Stimulated activated naive CD4-positive, alpha-beta T cell treated with Interleukin-2 at 50 U/mL for 16 hours (primary cell): ENCODE measurements at regions not wholly inside any gene's neighbourhood (a gene's known extent, or its start where the extent isn't known, plus 50 kb on each side); places are given as distances from the start of the nearest gene placed in this dataset.
"Not testable (repeated sequence)": the region's sequence is repeated elsewhere in the genome, so short reads cannot be mapped to it uniquely, and the experiment has no call there.

Source experiments
- DNase-seq: peaks from one replicate; lab custom pipeline; 2025; lab: John Stamatoyannopoulos, UW

DNA sequence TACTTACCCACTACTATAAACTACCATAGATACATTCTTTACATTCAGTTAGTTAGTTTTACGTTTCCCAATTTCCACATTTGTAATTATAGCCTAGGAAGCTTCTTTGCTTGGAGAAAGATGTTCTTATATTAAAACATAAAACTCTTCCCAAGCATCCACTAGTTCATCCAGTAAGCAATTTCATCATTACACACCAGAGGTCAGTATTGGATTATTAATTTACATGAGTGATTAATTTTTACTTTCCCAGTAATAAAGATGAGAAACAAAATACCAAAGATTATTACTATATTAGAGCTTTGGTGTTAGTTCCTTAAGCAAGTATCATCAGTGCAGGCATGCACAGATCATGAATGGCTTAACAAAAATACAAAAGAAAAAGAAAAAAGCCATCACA, 518.4 kb downstream of the TUBA3C start:
- DNase-seq, result not testable (repeated sequence)

DNA sequence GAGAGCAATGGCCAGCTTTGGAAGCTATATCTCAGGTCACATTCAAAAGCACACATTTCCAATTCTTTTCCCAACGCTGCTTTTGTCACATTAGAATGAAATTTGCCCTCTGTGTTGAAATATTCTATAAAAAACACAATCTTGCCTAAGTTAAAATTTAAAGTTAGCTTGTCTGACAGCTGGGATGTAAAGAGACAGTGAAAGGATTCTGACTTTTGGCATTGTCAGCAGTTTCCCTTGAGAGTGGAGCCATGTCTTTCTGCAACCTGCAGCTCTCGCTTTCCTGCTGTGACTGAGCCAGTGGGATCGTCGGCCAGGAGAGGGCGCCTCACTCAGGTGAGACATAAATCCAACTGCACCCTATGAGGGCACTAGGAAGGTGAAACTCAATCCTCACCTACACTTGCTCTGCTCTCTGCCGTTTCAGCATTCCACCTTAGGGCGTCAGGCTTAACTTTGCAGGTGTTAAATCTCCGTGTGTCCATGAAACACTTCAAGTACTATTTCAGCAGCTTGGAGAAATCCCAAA, 537.9 kb downstream of the TUBA3C start:
- peak; percentile 2 for DNase-seq

DNA sequence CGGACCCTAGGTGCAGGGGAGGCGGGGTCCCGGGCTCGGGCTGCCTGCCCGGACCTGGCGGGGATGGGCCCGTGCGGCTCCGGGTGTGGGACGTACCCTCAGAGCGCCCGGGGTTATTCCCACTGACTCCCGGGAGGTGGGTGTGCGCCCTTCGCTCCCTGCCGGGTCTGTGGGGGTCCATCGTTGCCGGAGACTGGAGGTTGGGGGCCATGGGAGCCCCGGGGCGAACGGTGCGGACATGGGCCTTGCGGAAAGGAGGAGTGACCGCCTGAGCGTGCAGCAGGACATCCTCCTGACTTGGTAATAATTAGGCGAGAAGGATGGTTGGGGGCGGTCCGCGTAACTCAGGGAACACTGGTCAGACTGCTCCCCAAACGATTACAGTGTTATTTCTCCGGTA, 552.7 kb downstream of the TUBA3C start:
- DNase-seq, result not testable (repeated sequence)

DNA sequence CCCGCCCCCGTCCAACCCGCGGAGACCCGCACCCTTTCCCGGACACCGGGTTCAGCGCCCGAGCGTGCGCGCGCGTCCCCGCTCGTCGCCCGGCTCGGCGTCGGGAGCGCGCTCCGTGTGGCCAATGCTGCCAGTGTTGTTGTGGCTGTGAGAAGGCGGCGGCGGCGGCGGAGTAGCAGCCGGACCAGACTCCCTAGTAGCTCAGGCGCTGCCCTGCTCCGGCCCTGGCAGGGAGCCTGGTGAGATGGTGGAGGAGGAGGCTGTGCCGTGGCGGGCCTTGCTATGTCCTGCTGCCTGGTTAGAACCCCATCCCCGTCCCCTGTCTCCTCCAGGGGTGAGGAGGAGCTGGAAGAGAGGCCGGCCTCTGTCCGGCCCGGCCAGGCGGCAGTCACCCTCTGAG, 553.2 kb downstream of the TUBA3C start:
- no peak for DNase-seq

DNA sequence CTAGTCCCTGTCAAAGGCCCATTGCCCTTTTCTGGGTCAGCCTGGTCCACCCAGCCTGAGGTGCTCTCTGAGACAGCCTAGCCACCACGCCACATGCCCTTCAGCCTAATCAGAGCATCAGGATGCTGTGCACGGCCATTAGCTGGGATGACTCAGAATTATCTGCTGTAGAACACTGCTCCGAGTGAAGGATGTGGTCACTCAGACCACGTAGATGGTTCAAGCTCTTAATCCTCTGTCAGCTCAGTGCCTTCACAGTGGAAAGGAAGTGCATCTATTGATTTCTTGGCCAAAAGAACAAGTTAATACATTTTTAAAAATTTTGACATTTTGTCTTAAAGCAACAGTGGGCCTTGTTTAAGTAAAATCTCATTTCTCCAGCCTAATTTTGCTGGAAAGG, 557.6 kb downstream of the TUBA3C start:
- DNase-seq, result not testable (repeated sequence)

DNA sequence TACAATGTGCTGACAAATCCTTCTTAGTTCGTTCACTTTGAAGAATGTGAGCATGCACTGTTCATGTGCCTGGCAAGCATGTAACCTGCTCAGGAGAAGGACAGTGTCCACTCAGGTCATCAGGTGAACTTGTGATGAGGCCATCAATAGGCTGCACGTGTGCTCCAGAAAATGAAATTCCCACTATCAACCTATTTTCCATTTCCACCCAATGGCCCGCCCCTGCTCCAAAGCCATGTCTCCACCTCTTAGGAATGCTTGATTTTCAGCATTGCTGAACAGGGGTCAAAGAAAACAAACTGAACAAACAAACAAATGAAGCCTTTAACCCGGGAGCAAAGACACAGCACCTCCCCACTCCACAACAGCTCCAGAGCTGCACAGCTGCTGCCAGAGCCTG, 563.2 kb downstream of the TUBA3C start:
- DNase-seq, result not testable (repeated sequence)

DNA sequence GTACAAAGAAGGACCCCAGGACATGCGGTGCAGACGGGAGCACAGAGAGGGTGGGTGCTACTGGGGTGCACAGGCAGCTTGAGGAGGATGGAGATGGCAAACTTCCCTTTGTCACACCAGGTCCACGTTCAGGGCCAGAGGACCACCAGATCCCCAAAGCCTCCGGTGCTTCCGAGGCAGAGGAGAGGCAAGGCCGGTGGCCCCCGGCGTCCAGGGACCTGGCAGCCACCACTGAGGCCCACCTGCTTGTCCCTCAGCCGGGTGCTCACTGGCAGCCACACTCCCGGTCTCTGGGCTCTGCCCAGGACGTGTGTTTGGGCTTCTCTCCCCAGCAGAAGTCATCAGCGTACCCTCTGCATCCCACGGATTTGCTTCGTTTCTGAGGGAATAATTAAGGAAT, 571.1 kb downstream of the TUBA3C start:
- not testable (repeated sequence) for DNase-seq

DNA sequence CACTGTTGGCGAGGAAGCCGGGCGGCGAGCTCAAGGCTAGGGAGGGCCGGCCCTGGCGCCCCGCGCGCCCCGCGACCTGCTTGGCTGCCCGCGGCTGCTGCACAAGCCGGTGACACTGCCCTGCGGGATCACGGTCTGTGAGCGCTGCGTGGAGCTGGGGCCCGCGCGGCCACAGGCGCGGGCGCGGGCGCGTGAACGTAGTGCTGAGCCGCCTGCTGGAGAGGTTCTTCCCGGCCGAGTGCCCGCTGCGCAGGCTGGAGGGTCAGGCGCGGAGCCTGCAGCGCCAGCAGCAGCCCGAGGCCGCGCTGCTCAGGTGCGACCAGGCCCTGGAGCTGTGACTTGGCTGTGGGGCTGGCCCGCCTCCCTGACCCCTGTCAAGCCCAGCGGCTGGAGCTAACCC, 572.3 kb downstream of the TUBA3C start:
- DNase-seq, result not testable (repeated sequence)

DNA sequence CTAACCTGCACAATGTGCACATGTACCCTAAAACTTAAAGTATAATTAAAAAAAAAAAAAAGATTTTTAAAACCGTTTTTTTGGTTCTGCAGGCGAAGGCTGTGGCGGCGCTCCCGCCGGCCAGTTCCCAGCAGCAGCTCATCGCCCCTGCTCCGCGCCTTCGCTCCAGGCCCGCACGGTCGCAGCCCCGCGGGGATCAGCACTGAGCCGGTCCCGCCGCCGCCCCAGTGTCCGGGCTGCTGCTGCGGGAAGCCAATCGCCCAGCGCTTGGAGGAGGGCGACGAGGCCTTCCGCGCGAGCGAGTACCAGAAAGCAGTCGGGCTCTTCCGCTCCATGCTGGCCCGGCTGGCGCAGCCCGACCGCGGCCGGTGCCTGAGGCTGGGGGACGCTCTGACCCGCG, 572.8 kb downstream of the TUBA3C start:
- DNase-seq, result not testable (repeated sequence)

DNA sequence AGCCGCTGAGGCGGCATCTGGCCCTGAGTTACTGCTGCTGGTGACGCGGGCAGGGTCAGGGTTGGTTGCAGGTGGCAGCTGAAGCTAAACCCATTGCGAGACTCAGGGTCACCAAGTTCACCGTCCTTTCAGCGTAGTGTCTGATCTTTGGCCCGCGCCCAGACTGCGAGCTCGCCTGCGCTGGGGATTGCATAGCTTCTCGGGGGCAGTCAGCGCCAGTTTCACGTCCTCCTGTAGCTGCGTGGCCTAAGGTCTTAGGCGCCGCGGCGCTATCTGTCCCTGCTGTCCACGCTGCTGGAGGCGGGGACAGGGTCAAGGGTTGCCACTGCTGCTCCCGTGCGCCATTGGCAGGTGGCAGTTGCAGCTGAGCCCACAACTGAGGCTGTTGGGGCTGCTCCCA, 581.3 kb downstream of the TUBA3C start:
- not testable (repeated sequence) for DNase-seq

DNA sequence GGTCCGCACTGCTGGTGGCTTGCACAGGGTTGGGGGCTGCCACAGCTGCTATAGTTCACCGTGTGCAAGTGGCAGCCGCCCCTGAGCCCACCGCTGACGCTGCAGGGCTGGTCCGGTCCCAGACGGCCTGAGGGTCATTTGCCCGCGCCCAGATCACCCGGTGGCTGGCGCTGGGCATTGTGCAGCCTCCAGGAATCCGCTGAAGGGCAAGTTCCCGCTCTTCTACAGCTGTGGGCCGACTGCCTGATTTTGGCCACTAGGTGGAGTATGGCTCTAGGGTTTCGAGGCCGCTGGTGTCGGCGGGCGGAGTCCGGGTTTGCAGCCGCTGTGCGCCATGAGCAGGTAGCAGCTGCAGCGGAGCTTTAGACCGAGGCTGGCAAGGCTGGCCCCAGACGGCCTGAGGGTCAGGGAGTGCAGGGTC, 581.8 kb downstream of the TUBA3C start:
- DNase-seq, result not testable (repeated sequence)

DNA sequence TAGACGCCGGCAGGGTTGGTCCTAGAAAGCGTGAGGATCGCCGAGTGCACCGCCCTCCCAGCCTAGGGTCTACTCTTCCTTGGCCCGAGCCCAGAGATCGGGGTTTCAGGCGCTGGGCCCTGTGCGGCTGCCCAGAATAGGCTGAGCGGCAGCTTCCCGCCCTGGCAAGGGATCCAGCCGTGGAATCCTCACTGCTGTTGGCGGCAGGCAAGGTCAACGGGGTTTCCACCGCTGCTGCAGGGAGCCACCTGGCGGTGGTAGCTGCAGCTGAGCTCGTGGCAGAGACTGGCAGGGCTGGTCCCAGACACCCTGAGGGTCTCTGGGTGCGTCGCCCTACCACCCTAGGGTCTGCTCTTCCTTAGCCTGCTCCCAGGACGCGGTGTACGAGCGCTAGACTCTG, 583.1 kb downstream of the TUBA3C start:
- DNase-seq, result not testable (repeated sequence)

DNA sequence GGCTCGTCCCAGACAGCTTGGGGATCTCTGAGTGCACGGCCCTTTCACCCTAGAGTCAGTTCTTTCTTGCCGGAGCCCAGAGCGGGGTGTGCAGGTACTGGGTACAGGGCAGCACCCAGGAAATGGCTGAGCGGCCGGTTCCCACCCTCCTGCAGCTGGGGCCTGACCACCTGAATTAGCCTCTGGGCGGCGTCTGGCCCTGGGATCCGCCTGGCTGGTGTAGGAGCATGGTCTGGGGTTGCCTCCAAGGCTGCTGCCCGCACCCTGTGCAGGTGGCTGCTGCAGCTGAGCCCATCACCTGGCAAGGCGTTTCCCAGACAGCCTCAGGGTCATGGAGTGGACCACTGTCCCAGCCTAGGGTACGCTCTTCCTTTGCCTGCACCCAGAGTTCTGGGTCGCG, 583.7 kb downstream of the TUBA3C start:
- DNase-seq, result not testable (repeated sequence)

DNA sequence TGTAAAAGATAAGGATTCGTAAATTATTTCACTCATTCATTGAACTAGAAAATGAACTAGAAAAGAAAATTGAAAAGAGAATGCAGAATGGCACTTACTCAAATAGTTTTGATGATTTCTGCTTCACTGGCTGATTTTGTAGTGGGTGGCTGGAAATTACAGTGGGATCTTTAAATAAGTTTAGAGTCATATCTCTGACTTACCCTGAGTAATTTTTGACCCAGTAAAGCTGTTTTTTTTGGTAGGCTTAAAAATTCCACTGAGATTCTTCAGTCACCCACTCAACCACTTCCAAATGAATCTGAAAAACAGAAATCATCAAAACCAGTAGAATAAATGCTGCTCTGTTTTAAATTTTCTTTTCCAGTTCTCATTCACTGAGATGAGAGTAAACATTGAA, 604.5 kb downstream of the TUBA3C start:
- DNase-seq, result not testable (repeated sequence)

DNA sequence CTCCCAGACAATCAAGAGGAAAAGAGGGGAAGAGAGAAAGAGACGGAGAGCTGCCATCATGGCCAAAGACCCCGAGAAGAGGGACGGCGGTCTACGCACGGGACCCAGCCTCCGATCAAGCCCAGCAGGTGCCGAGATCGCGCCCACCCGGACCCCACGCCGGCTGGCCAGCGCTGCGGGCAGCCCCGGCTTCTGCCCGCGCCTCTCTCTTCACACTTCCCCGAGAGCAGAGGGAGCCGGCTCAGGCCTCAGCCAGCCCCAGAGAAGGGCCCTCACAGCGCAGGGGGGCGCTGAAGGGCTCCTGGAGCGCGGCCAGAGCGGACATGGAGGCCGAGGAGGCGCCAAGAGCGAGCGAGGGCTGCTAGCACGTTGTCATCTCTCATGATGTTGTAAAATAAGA, 613.7 kb downstream of the TUBA3C start:
- not testable (repeated sequence) for DNase-seq
